SK-MEL-5 (cell line): ENCODE measurements at regions not wholly inside any gene's neighbourhood (a gene's known extent, or its start where the extent isn't known, plus 50 kb on each side); places are given as distances from the start of the nearest gene placed in this dataset.

Source experiments
- DNase-seq: peaks from one replicate; pipeline ENCODE4 v3.0.0-alpha.2; 2016; ENCODE audit warnings: low read depth, low spot score
- in situ Hi-C: cut with HindIII; loops from 2 replicates; pipeline ENCODE4 v1.10.0; 2016; ENCODE audit warnings: low sequenced_read_pairs, high pct_unique_total_duplicates, low pct_unique_long_range_greater_than_20kb

GRCh38 chr7:54069843-54070242 is 472.3 kb upstream of the VSTM2A start:
- in situ Hi-C loops: no loop called here
- DNase-seq: no peak

GRCh38 chr7:54072710-54073109 is 469.5 kb upstream of the VSTM2A start:
- no peak for DNase-seq
- in situ Hi-C loops: no loop called here

GRCh38 chr7:54076616-54077015 is 465.6 kb upstream of the VSTM2A start:
- in situ Hi-C loops: no loop called here
- DNase-seq: no peak

- DNase-seq: no peak
- in situ Hi-C loops: no loop called here
Measured at GRCh38 chr7:54080525-54080924, 461.6 kb upstream of the VSTM2A start.

- in situ Hi-C loops: no loop called here
Measured at GRCh38 chr7:54080971-54081370, 461.2 kb upstream of the VSTM2A start.

GRCh38 chr7:54084340-54084739 is 457.8 kb upstream of the VSTM2A start:
- in situ Hi-C loops: no loop called here
- DNase-seq: no peak

More at GRCh38 chr7:54080971-54081370, 461.2 kb upstream of the VSTM2A start:
- DNase-seq: no peak

- in situ Hi-C loops: no loop called here
Measured at GRCh38 chr7:54090652-54091213, 451.4 kb upstream of the VSTM2A start.

GRCh38 chr7:54091322-54091721 is 450.9 kb upstream of the VSTM2A start:
- in situ Hi-C loops: no loop called here
- no peak for DNase-seq

More at GRCh38 chr7:54090652-54091213, 451.4 kb upstream of the VSTM2A start:
- DNase-seq: no peak

- DNase-seq: no peak
- in situ Hi-C loops: no loop called here
Measured at GRCh38 chr7:54097886-54098285, 444.3 kb upstream of the VSTM2A start.

- in situ Hi-C loops: no loop called here
- DNase-seq: no peak
Measured at GRCh38 chr7:54109501-54109900, 432.7 kb upstream of the VSTM2A start.

GRCh38 chr7:54111814-54112511 is 430.2 kb upstream of the VSTM2A start:
- in situ Hi-C loops: no loop called here
- DNase-seq: no peak

GRCh38 chr7:54112567-54112966 is 429.6 kb upstream of the VSTM2A start:
- no peak for DNase-seq
- in situ Hi-C loops: no loop called here

GRCh38 chr7:54115028-54115763 is 427.0 kb upstream of the VSTM2A start:
- in situ Hi-C loops: no loop called here
- no peak for DNase-seq

- in situ Hi-C loops: no loop called here
- DNase-seq: no peak
Measured at GRCh38 chr7:54116956-54117355, 425.2 kb upstream of the VSTM2A start.

GRCh38 chr7:54129035-54129434 is 413.1 kb upstream of the VSTM2A start:
- no peak for DNase-seq
- in situ Hi-C loops: no loop called here

GRCh38 chr7:54141576-54141975 is 400.6 kb upstream of the VSTM2A start:
- in situ Hi-C loops: no loop called here

GRCh38 chr7:54145716-54146115 is 396.5 kb upstream of the VSTM2A start:
- no peak for DNase-seq

More at GRCh38 chr7:54141576-54141975, 400.6 kb upstream of the VSTM2A start:
- no peak for DNase-seq

GRCh38 chr7:54153462-54153861 is 388.7 kb upstream of the VSTM2A start:
- in situ Hi-C loops: no loop called here

More at GRCh38 chr7:54145716-54146115, 396.5 kb upstream of the VSTM2A start:
- in situ Hi-C loops: no loop called here

GRCh38 chr7:54159088-54159487 is 383.1 kb upstream of the VSTM2A start:
- in situ Hi-C loops: no loop called here

More at GRCh38 chr7:54153462-54153861, 388.7 kb upstream of the VSTM2A start:
- DNase-seq: no peak

More at GRCh38 chr7:54159088-54159487, 383.1 kb upstream of the VSTM2A start:
- no peak for DNase-seq
